ENCODE measurements at regions not wholly inside any gene's neighbourhood (a gene's known extent, or its start where the extent isn't known, plus 50 kb on each side); places are given as distances from the start of the nearest gene placed in this dataset.

DNA sequence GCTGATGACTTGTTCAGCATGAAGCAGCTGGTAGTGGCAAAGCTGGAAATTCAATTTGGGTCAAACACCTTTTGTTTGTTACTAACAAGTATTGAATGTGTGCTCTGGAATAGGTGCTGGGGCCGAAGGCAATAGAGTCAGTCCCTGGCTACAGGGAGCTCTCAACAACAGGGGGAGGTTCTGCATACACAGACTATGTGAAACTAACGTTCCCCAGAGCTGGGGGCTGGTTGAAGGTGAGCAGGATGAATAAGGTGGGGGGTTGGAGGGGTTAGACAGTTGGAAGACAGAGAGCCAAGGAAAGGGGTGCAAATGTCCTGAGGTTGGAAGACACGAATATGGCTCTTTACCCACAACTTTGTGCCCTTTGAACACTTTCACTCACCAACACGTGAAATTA is 84.1 kb upstream of the PLPP4 start:
- DNase-seq (ENCODE audit: low read depth in 2 of 2): no peak

DNA sequence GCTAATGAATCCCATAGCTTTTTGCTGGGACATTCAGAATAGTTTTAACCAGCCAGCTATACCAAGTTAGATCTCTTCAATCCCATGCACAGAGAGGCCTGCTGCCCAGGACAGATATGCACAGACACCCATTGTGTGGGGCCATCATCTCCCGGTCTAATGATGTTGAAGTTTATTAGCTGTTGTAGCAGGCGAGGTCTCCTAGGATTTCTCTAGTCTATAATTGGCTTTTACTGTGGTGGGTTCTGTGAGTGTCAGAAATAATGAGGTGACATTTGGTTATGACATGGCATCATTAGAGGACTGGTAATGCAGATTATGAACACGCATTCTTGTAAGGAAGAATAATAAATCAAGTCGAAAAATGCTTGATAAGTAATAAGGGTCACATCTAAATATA is 81.4 kb upstream of the PLPP4 start:
- DNase-seq (ENCODE audit: low read depth in 2 of 2): no peak

DNA sequence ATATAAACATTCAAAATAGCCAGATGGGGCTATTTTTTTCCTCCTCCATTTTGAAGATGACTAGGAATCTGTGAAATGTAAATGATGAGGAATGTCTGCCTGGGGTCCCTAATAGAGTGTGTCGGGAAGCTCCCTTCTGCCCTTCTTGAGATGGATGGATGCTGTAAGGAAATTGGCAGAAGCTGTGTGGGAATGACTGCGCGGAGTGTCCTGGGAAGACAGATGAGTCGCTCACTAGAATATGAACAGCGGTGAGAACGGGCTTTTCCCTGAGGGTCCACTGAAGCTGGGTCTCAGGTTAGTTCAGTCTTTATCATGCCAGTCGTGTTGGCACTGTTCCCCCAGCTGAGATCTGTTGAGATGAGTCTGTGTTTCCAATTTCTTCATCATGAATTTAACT is 75.1 kb upstream of the PLPP4 start:
- DNase-seq (ENCODE audit: low read depth in 2 of 2): no peak

DNA sequence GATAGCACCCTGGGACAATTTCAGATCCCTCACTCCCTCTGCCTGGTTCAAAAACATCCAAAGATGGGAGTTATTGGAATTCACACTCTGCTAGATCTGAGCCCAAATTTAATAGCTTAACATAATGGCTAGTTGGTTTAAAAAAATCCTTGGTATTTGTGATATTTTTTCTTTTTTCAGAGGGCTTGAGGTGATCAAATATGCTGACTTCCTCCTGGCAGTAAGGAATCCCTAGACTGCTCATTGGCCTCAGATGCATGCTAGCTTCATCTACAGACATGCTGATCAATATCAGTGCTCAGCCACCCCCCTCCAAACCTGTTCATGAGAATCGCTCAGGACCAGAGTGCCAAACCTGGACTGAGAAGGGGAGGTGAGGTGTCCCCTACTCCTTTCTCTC is 74.7 kb upstream of the PLPP4 start:
- DNase-seq (ENCODE audit: low read depth in 2 of 2): no peak

DNA sequence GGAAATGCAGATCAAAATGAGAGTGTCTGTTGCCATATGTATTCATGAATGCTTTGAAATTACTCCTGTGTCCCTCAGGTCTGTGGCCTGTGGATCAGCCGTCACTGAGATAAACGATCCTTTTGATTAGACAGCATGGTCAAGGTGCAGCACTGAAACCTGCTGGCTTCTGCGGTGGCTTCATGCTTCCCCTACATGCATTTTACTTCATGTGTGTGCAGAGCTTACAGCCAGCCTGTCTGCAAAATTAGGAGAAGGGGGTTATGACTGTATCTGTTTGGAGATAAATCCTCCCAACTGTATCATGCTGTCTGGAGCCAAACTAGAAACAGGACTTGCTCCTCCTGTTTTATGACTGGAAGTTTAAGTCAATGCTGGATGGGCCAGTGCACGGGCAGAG is 71.0 kb upstream of the PLPP4 start:
- DNase-seq (ENCODE audit: low read depth in 2 of 2): no peak

DNA sequence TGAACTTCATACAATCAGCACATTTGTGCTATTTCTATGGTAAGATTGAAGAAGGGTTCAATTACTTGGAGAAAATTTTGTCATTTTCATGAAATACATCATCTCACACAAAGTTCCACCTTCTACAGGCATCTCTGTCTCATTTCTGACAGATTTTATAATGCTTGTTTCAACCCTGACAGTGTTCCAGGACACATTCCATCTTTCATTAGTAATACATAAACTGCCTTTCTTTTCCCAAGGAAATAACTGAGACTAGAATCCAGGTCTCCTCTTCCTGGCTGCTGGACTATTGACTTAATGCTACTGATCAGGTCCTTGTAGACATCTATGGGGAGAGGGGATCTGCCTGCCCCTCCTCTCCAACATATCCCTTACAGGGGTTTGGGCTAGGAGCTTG is 70.1 kb upstream of the PLPP4 start:
- DNase-seq (ENCODE audit: low read depth in 2 of 2): no peak

DNA sequence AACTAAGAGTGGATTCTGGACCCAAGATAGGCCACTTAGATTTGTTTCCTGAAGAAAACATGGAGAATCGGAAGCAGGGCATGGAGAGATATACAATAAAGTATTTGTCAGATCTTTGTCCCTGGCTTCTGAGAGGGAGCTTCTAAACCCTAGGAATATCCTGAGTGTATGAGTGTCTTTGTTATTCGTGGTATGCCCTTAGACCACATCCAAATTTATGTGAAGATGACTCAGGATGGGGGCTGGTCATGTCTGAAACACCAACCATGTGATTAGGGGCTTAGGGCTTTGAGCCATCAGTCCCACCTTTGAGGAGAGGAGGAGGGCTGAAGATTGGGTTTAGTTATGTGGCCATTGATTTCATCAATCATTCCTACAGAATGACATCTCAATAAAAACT is 69.7 kb upstream of the PLPP4 start:
- DNase-seq (ENCODE audit: low read depth in 2 of 2): no peak

DNA sequence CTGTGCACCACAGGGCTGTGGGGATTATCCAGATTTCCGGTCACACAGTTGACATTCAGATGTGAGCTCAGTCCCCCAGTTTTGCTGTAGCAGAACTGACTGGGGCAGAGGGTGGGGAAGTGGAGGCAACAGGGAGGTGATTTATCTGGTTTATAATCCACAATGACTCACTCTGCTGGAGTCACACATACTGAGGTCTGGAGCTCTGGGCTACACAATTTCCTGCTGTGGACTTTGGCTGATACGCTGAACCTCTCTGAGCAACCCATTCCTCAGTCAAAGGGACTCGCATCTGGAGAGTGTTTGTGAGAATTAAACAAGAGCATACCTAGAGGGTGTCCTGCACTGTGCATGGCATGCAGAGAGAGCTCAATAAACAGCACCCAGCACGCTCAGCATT is 64.8 kb upstream of the PLPP4 start:
- no peak for DNase-seq (ENCODE audit: low read depth in 2 of 2)

DNA sequence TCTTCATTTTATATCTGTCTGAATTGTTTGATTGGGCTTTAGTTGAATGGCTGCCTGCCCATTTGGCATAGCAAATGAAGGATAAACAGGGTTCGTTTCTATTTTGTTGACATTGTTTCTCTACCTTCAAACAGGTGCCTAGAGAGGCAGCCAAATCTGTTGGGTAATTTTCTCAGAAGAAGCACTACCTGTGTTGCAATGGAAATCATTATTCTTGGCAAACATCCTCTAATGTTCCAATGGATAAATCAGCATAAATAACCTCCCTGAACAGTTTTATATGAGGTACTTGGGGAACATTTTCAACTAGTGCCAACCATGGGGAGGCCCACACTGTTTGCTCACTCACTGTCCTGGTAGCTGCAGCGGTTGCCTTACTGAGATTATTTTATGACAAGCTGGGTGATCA is 64.4 kb upstream of the PLPP4 start:
- DNase-seq (ENCODE audit: low read depth in 2 of 2): no peak

DNA sequence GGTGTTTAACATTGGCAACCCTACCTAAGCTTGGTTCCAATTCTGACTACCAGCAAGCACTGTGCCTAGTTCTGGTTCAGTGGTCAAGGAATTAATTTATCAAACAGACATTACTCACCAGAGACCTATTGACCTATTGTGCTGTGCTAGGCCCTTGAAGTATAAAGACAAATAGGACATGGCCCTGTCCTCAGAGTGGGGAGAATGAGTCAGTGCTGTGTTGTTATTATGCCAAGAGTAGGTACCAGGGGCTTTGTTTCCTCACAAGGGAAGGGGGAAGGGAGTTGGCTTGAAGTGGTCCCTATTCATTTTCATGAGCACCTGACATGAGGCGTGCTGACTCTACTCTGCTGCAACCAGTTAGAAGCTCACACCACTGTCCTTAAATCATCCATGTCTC is 62.6 kb upstream of the PLPP4 start:
- no peak for DNase-seq (ENCODE audit: low read depth in 2 of 2)

DNA sequence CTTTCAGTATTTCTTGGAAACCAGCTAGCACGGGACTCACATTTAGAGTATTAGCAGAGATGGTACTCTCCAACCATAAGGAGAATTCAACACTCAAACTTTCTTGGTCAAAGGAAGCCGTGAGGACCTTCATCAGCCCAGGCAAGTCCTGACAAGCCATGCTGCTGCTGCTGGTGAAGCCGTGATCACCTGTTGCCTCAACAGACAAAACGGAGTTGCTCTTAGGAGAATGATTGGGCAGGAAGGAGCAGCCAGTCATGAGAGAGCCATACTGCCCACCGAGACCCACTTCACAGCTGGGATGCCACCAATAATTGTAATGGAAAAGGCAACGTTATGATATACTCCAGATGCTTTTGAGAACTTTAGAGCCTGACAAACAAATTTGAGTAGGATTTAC is 60.8 kb upstream of the PLPP4 start:
- DNase-seq (ENCODE audit: low read depth in 2 of 2): no peak

DNA sequence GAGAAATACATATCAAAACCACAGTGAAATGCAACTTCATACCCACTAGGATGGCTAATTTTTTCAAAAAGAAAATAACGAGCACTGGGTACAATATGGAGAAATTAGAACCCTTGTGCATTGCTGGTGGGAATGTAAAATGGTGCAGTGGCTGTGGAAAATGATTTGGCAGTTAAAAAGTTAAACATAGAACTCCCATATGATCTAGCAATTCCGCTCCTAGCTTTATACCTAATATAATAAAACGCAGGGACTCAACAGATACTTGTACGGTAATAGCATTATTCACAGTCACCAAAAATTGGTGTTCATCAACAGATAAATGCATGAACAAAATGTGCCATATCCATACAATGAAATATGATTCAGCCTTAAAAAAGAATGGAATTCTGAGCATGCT is 58.8 kb upstream of the PLPP4 start:
- DNase-seq (ENCODE audit: low read depth in 2 of 2): no peak

DNA sequence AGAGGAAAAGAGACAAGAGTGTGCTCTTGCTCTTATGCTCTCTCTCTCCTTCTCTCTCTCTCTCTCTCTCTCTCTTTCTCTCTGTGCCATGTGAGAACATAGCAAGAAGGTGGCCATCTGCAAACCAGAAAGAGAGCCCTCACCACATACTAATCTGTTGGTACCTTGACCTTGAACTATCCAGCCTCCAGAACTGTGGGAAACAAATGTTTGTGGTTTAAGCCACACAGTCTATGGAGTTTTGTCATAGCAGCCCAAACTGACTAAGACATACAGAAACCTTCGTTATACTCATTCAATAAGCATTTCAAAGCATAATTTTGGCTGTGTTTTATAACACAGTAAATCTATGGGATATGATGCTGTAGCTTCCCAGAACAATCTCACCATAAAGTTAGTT is 56.4 kb upstream of the PLPP4 start:
- DNase-seq (ENCODE audit: low read depth in 2 of 2): no peak

DNA sequence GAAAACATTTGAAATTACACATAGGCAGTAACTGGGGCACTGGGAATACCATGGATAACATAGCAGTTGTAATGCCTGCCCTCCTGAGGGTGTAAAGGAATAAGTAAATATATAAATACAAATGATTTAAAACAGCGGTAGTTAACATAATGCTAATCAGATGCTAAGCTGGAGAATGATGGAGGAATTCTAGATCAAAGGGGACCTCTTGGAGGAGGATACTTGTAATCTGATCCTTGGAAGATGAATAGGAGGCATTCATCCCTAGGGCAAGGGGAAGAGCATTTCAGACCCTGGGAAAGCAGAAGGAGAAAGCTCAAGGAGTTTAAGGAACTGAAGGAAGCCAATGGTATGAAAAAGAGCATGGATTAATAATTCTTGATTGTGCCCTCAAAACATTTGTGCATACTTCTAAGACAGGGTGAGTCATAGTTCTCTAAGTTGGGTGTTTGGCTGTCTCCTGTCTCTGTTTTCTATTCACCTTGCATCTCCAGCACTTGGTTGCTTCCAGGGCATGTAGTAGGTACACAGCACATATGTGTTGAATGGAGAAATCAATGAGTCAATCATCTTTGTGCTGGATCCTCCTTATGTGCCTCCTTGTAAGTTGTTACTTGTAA is 54.8 kb upstream of the PLPP4 start:
- no peak for DNase-seq (ENCODE audit: low read depth in 2 of 2)

DNA sequence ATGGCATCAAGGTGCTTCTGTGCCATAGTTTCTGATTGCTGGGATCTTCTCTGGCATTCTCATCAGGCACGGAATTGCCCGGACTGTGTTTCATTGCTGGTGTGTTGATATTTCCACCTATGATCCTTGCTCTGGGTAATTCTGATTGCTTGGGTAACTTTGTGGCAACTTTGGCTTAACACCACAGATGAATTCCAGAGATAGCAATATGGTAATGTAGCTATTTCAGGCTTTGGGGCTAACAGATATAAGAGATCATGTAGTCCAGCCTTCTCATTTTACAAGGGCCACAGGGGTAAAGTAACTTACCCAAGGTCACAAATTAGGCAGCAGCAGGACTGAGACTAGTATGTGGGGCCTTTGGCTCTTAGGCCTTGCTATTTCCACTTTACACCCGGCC is 53.9 kb upstream of the PLPP4 start:
- no peak for DNase-seq (ENCODE audit: low read depth in 2 of 2)

DNA sequence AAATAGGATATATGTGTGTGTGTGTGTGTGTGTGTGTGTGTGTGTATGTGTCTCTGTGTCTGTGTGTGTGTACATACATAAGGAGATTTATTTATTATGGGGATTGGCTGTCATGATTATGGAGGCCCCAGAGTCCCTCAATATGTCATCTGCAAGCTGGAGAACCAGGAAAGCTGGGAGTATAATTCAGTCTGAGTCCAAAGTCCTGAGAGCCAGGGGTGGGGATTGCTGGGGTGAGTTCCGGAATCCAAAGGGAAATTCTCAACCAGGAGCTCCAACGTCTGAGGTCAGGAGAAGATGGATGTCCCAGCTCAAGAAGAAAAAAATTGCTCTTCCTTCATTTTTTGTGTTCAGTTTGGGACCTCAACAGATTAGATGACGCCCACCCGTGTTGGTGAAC is 50.7 kb upstream of the PLPP4 start:
- no peak for DNase-seq (ENCODE audit: low read depth in 2 of 2)
